Cerebellar cortex (tissue), 1 donor: ENCODE measurements at regions not wholly inside any gene's neighbourhood (a gene's known extent, or its start where the extent isn't known, plus 50 kb on each side); places are given as distances from the start of the nearest gene placed in this dataset.
"Not testable (repeated sequence)": the region's sequence is repeated elsewhere in the genome, so short reads cannot be mapped to it uniquely, and the experiment has no call there.

Source experiments
- DNase-seq: peaks from one replicate; pipeline ENCODE4 v3.0.0-alpha.2; 2015; ENCODE audit warnings: low spot score

GRCh38 chr14:83091991-83092956 is 1558.6 kb upstream of the SEL1L start:
- DNase-seq: not testable (repeated sequence)

DNA sequence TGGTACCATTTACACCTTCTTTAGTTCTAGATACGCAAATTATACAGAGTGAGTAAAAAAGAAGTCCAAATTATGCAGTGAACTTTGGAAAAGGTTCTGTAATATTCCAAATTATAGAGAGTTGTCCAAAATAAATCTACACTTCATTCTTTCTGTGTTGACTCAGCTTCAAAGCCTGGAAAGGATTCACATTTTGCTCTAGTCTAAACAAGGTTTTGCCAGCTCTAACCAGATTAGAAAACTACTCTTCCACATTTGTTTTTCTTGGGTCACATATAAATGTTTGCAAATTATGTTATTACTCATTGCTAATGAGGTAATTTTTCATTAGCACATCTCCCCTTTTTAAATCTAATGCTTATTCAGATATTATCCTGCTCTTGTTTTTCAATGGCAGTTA is 1562.4 kb upstream of the SEL1L start:
- DNase-seq: no peak

DNA sequence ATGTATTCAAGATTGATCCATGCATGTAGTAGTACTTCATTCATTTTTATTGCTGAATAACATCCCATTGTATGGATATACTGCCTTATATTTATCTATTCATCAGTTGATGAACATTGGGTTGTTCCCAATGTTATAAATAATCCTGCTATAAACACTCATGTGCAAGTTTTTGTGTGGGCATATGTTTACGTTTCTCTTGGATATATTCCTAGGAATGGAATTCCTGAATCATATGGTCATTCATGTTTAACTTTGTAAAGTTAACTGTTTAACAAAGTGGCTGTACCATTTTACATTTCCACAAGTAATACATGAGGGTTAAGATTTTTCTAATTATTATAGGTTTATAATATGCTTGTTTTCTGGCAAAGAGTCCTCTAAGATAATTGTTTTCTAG is 1568.2 kb upstream of the SEL1L start:
- no peak for DNase-seq

GRCh38 chr14:83118029-83118428 is 1584.4 kb upstream of the SEL1L start:
- DNase-seq: no peak

- no peak for DNase-seq
These were observed 1586.5 kb upstream of the SEL1L start for GRCh38 chr14:83120187-83120586.

DNA sequence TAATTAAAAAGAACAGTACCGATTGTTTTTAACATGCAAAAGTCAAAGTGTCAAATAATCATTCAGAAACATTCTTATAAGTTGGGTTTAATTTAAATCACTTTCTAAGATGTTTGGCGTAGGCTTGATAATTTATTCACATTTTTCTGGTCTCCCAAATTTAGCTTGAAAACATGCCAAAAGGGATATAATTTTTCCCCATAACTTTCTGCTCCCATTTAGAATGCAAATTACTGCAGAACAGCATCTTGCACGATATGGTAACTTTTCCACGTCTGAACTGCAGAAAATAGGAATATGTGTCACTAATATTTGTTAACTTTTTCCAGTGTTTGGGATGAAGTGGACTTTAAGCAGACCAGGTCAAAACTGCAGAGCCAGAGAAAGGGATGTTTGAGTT is 1592.4 kb upstream of the SEL1L start:
- no peak for DNase-seq

DNA sequence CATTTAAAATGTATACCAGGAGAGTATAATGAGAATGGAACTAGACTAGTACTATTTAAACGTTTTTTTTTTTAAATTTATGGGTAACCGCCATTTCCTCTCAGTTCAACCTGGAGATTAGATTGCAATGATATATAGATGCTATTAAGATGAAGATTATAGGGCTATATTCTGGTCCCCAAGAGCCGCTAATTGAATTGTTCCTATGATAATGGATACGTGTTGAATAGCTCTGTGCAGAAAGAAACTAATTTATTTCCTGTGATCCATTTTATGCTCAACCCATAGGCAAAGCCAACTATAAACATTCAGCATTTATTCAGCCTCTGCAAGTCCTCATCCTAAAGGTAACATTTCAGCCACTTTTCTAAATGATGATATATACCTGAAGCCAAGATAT is 1595.1 kb upstream of the SEL1L start:
- no peak for DNase-seq

- DNase-seq: peak; percentile 48
These were observed 1595.8 kb upstream of the SEL1L start for GRCh38 chr14:83129496-83129895.

DNA sequence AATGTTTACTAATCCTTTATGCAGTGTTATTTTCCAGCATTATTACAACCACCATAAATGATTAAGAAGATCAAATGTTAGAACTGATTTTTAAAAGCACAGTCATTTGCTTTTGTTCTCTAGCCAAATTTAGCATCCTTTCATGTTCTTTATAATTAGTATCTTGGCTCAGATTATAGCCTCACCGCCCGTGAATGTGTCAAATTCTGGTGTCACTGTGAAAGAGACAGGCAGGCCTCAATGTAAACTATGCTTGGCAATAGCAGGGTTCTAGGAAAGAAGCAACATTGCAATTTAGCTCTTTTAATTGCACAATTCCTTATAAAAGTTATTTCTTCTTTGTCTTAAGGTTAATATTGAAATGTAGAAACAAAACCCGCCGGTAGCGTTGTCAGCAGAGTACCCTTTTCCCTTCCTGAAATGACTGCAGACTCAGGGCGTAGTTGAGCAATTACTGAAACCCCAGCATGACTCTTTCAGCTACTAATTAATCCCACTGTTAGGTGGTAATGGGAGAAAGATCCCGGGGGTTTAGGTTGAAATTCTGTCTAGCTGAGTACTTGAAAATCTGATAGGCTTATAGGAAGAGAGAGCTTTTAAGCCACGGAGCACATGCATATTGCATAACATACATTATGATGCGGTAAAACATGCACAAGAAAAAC is 1600.5 kb upstream of the SEL1L start:
- DNase-seq: peak; percentile 23

- no peak for DNase-seq
These were observed 1607.1 kb upstream of the SEL1L start for GRCh38 chr14:83140756-83141155.

GRCh38 chr14:83147006-83147405 is 1613.4 kb upstream of the SEL1L start:
- no peak for DNase-seq

GRCh38 chr14:83151571-83151970 is 1617.9 kb upstream of the SEL1L start:
- DNase-seq: no peak

DNA sequence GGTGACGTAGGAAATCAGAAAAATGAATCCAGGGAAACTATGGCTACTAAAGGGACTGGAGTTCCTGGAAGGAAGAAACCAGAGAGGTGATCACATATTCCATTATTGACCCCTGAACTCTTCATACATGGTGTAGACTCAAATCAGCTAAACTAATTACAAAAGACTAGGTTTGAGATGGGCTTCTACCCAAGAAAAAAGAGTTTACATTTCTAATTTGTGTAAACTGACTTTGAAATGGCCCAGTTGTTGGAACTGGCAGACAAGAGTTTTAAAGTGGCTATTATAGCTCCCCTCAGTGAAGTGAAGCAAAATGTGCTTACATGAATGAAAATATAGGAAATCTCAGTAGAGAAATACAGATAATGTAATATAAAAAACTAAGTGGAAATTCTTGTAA is 1619.4 kb upstream of the SEL1L start:
- DNase-seq: no peak

DNA sequence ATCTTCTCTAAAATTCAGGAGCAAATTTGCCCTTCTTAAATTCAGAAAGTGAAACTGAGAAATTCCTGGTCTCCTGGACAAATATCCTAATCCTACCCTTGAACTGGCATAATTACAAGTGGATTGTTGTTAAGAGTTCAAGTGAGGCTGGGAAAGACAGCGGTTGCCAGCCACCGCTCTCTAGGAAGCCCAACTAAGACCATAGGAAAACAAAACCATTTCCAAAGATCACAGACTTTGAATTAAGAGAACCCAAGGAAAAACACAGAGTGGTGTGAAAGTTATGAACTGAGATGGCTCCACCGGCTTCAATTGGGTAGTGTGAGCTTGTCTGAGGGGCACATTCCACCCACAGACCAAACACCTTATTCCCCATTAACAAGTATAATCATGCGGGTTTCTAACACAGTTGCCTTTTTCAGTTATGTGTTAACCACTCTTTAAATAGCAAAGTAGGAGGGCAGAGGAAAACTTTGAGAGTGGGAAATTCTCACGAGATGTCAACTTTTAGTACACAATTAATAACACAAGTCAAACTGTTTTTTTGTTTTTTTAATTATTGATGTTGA is 1628.8 kb upstream of the SEL1L start:
- no peak for DNase-seq

GRCh38 chr14:83163016-83163415 is 1629.4 kb upstream of the SEL1L start:
- DNase-seq: no peak

- no peak for DNase-seq
These were observed 1630.4 kb upstream of the SEL1L start for GRCh38 chr14:83164016-83164415.

DNA sequence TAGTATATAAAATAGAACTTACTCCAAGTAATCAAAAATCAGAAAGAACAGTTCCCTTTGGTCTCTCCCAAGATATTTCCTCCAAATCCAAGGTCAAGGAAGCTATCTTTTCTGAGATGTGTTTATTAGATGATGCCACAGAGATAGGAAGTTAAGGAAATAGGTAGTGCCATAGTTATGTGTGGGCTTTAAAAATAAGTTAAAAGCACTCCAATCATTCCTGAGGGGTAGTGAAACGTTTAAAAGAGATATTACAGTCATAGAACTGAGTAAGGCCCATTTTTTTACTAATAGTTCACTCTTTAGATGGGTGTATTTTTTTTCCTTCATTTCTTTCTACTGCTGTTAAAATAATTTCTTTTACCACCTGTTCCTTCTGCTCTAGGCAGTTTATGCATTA is 1630.9 kb upstream of the SEL1L start:
- DNase-seq: no peak

- DNase-seq: no peak
These were observed 1636.5 kb upstream of the SEL1L start for GRCh38 chr14:83170165-83170564.

DNA sequence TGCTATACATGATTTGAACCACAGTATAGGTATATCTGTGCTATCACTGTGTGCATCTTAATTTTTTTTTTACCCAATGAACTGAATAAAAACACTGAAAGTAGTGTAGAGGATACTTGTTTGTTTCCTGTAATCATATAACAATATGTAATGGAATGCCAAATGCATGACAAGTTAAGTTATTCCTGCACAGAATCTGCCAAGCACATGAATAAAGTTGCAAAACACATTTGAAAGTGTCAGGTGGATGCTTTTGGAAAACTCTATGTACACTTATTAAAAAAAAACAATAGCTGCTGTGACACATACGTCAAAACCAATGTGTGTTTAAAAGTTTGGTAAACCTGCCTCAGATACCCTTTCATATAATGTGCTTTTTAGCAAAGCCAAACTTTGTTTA is 1638.1 kb upstream of the SEL1L start:
- DNase-seq: no peak

GRCh38 chr14:83172363-83172762 is 1638.7 kb upstream of the SEL1L start:
- no peak for DNase-seq

- no peak for DNase-seq
These were observed 1640.0 kb upstream of the SEL1L start for GRCh38 chr14:83173687-83174086.

- DNase-seq: no peak
These were observed 1650.9 kb upstream of the SEL1L start for GRCh38 chr14:83184531-83184930.

GRCh38 chr14:83188311-83188710 is 1654.7 kb upstream of the SEL1L start:
- not testable (repeated sequence) for DNase-seq
